WTC11 (cell line): ENCODE measurements at regions not wholly inside any gene's neighbourhood (a gene's known extent, or its start where the extent isn't known, plus 50 kb on each side); places are given as distances from the start of the nearest gene placed in this dataset.

Experiments used
- ATAC-seq: fragments of 200-7000 bp; cut with Tn5 transposase; 2 replicates; pipeline ENCODE4 v1.10.0; 2021; ENCODE audit warnings: mild to moderate bottlenecking, moderate library complexity
- CTCF ChIA-PET: fragments of 300-600 bp; sonication (Branson Sonifier 250); formaldehyde crosslinking; loops from one replicate; lab custom pipeline; 2021; ENCODE audit warnings: antibody characterized with exemption; lab: Charles Lee
- POLR2A ChIA-PET: fragments of 350-600 bp; sonication (Branson Sonifier 250); formaldehyde crosslinking; loops from one replicate; lab custom pipeline; 2021; ENCODE audit warnings: antibody characterized with exemption; lab: Charles Lee
- DNase-seq: peaks from one replicate; pipeline ENCODE4 v3.0.0; 2021; ENCODE audit warnings: low spot score
- H3K27ac Mint-ChIP-seq: 2 replicates; pipeline ENCODE4 v1.8.0; 2021; ENCODE audit warnings: mixed read lengths
- H3K27me3 Mint-ChIP-seq: 2 replicates; pipeline ENCODE4 v1.8.0; 2021; ENCODE audit warnings: low read depth, mild to moderate bottlenecking, moderate library complexity, mixed read lengths
- H3K36me3 Mint-ChIP-seq: 2 replicates; pipeline ENCODE4 v1.8.0; 2021; ENCODE audit warnings: mixed read lengths
- H3K4me1 Mint-ChIP-seq: 2 replicates; pipeline ENCODE4 v1.8.0; 2022; ENCODE audit warnings: mixed read lengths
- H3K4me3 Mint-ChIP-seq: 2 replicates; pipeline ENCODE4 v1.8.0; 2021; ENCODE audit warnings: mild to moderate bottlenecking, moderate library complexity, mixed read lengths
- H3K9me3 Mint-ChIP-seq: 2 replicates; pipeline ENCODE4 v1.8.0; 2021; ENCODE audit warnings: mixed read lengths
- AR ChIP-seq: fragments of 250-450 bp; sonication (Bioruptor Pico); IDR thresholded peaks from 2 replicates; pipeline ENCODE4 v1.9.0; 2021; ENCODE audit warnings: mild to moderate bottlenecking
- ATF1 ChIP-seq: sonication (generic); formaldehyde crosslinking; IDR thresholded peaks from 2 replicates; pipeline ENCODE4 v1.8.1; 2023; ENCODE audit warnings: mild to moderate bottlenecking, moderate library complexity, missing genetic modification reagents
- CTCF ChIP-seq: fragments of 200-600 bp; IDR thresholded peaks from 2 replicates; pipeline ENCODE4 v1.8.0; 2022; ENCODE audit warnings: antibody characterized with exemption
- EMX1 ChIP-seq: fragments of 250-450 bp; sonication (Bioruptor Pico); IDR thresholded peaks from 2 replicates; pipeline ENCODE4 v1.8.0; 2021; ENCODE audit warnings: mild to moderate bottlenecking
- JUN ChIP-seq: sonication (generic); formaldehyde crosslinking; IDR thresholded peaks from 2 replicates; pipeline ENCODE4 v1.8.0; 2023; ENCODE audit warnings: mild to moderate bottlenecking, missing genetic modification reagents
- KAT7 ChIP-seq: sonication (generic); formaldehyde crosslinking; IDR thresholded peaks from 2 replicates; pipeline ENCODE4 v1.8.1; 2023; ENCODE audit warnings: missing genetic modification reagents, mild to moderate bottlenecking, borderline replicate concordance
- NFE2L1 ChIP-seq: sonication (generic); formaldehyde crosslinking; IDR thresholded peaks from 2 replicates; pipeline ENCODE4 v1.8.1; 2023; ENCODE audit warnings: missing genetic modification reagents
- PRDM15 ChIP-seq: sonication (generic); formaldehyde crosslinking; IDR thresholded peaks from 2 replicates; pipeline ENCODE4 v1.8.0; 2022; ENCODE audit warnings: missing genetic modification reagents
- SMAD3 ChIP-seq: sonication (generic); formaldehyde crosslinking; IDR thresholded peaks from 2 replicates; pipeline ENCODE4 v1.8.0; 2022; ENCODE audit warnings: missing genetic modification reagents, mild to moderate bottlenecking, borderline replicate concordance
- SOX15 ChIP-seq: fragments of 250-450 bp; sonication (Bioruptor Pico); IDR thresholded peaks from 2 replicates; pipeline ENCODE4 v1.9.0; 2021; ENCODE audit warnings: mild to moderate bottlenecking
- STAT6 ChIP-seq: sonication (generic); formaldehyde crosslinking; conservative IDR thresholded peaks from 2 replicates; pipeline ENCODE4 v1.8.1; 2023; ENCODE audit warnings: mild to moderate bottlenecking, low read depth, missing genetic modification reagents, moderate library complexity
- TCF7 ChIP-seq: sonication (generic); formaldehyde crosslinking; IDR thresholded peaks from 2 replicates; pipeline ENCODE4 v1.8.0; 2022; ENCODE audit warnings: mild to moderate bottlenecking, low read depth, missing genetic modification reagents, moderate library complexity
- TEAD1 ChIP-seq: sonication (generic); formaldehyde crosslinking; IDR thresholded peaks from 2 replicates; pipeline ENCODE4 v1.8.0; 2022; ENCODE audit warnings: mild to moderate bottlenecking, missing genetic modification reagents
- TEAD4 ChIP-seq: sonication (generic); formaldehyde crosslinking; IDR thresholded peaks from 2 replicates; pipeline ENCODE4 v1.8.0; 2022; ENCODE audit warnings: mild to moderate bottlenecking, missing genetic modification reagents
- USF1 ChIP-seq: sonication (generic); formaldehyde crosslinking; IDR thresholded peaks from 2 replicates; pipeline ENCODE4 v1.8.0; 2022; ENCODE audit warnings: mild to moderate bottlenecking, missing genetic modification reagents
- USF2 ChIP-seq: sonication (generic); formaldehyde crosslinking; IDR thresholded peaks from 2 replicates; pipeline ENCODE4 v1.8.1; 2023; ENCODE audit warnings: mild to moderate bottlenecking, missing genetic modification reagents, moderate library complexity
- ZNF317 ChIP-seq: sonication (generic); formaldehyde crosslinking; IDR thresholded peaks from 2 replicates; pipeline ENCODE4 v1.8.1; 2023; ENCODE audit warnings: low read depth, mild to moderate bottlenecking, moderate library complexity, missing genetic modification reagents, borderline replicate concordance
- TF ChIP-seq, protein P1 (sequence below): sonication (generic); formaldehyde crosslinking; IDR thresholded peaks from 2 replicates; pipeline ENCODE4 v1.8.1; 2023; ENCODE audit warnings: mild to moderate bottlenecking, missing genetic modification reagents
- TF ChIP-seq, protein P2 (sequence below): sonication (generic); formaldehyde crosslinking; IDR thresholded peaks from 2 replicates; pipeline ENCODE4 v1.8.1; 2022; ENCODE audit warnings: low read depth, mild to moderate bottlenecking, moderate library complexity, missing genetic modification reagents, borderline replicate concordance

DNA sequence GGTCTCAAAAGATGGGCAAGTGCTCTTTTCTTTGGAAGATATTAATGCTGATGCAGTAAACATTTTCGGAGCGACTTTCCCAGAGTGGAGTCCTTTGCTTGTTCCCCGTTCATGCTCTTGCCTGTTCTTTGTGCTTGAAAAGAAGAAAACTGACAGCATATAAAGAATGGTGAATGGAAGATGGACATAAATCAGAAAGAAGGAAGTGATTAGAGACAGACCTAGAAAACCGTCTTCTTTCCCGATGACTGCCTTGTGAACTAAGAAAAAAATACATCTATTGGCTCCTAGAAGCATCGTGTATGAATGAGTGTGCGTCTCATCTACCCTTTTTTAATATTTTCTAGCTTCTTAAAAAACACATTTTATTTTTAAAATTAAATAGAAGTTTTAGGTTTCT is 740.1 kb upstream of the FANCL start:
- H3K4me3 Mint-ChIP-seq = no peak overlapping the region
- peaks cover 51% of the 10 kb centered on the region for H3K4me1 Mint-ChIP-seq
- ATAC-seq = no peak
- no peaks in the 10 kb centered on the region for H3K9me3 Mint-ChIP-seq
- CTCF ChIA-PET = no interaction called here
- H3K27me3 Mint-ChIP-seq = no peaks in the 10 kb centered on the region
- no peak overlapping the region for H3K27ac Mint-ChIP-seq
- DNase-seq = no peak
- POLR2A ChIA-PET = no interaction called here
- no peaks in the 10 kb centered on the region for H3K36me3 Mint-ChIP-seq
- TF ChIP-seq USF1 (no peak), NFE2L1 (no peak), ATF1 (no peak), TEAD1 (CRISPR knock-in tag) (no peak), CTCF (no peak), STAT6 (no peak), PRDM15 (no peak), SOX15 (CRISPR knock-in tag) (no peak), TEAD4 (CRISPR knock-in tag) (no peak), SMAD3 (CRISPR knock-in tag) (no peak), TCF7 (CRISPR knock-in tag) (no peak), AR (no peak), USF2 (CRISPR knock-in tag) (no peak), EMX1 (CRISPR knock-in tag) (no peak), ZNF317 (CRISPR knock-in tag) (no peak), KAT7 (CRISPR knock-in tag) (no peak), JUN (CRISPR knock-in tag) (no peak)
- TF ChIP-seq, protein P1, sequence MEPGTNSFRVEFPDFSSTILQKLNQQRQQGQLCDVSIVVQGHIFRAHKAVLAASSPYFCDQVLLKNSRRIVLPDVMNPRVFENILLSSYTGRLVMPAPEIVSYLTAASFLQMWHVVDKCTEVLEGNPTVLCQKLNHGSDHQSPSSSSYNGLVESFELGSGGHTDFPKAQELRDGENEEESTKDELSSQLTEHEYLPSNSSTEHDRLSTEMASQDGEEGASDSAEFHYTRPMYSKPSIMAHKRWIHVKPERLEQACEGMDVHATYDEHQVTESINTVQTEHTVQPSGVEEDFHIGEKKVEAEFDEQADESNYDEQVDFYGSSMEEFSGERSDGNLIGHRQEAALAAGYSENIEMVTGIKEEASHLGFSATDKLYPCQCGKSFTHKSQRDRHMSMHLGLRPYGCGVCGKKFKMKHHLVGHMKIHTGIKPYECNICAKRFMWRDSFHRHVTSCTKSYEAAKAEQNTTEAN (CRISPR knock-in tag) = no peak
- TF ChIP-seq, protein P2, sequence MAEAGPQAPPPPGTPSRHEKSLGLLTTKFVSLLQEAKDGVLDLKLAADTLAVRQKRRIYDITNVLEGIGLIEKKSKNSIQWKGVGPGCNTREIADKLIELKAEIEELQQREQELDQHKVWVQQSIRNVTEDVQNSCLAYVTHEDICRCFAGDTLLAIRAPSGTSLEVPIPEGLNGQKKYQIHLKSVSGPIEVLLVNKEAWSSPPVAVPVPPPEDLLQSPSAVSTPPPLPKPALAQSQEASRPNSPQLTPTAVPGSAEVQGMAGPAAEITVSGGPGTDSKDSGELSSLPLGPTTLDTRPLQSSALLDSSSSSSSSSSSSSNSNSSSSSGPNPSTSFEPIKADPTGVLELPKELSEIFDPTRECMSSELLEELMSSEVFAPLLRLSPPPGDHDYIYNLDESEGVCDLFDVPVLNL (CRISPR knock-in tag) = no peak
